H9 (cell line): ENCODE measurements at regions not wholly inside any gene's neighbourhood (a gene's known extent, or its start where the extent isn't known, plus 50 kb on each side); places are given as distances from the start of the nearest gene placed in this dataset.

ENCODE experiments used
- DNase-seq: peaks from one replicate; pipeline ENCODE4 v3.0.0-alpha.2; 2017
- H2AFZ ChIP-seq: one replicate; pipeline ENCODE4 v1.6.1; 2013; ENCODE audit warnings: mild to moderate bottlenecking, low read length, control low read depth, moderate library complexity
- H2AK5ac ChIP-seq: 2 replicates; pipeline ENCODE4 v1.6.1; 2013; ENCODE audit warnings: low read length, control low read depth, mixed read lengths; ENCODE audit not compliant: insufficient read length
- H2BK120ac ChIP-seq: one replicate; pipeline ENCODE4 v1.6.1; 2013; ENCODE audit warnings: low read depth, mild to moderate bottlenecking, low read length, control low read depth, inconsistent platforms; ENCODE audit not compliant: poor library complexity, severe bottlenecking
- H2BK12ac ChIP-seq: 2 replicates; pipeline ENCODE4 v1.6.1; 2013; ENCODE audit warnings: low read length, control low read depth, mixed read lengths, low read depth; ENCODE audit not compliant: insufficient read length
- H2BK15ac ChIP-seq: 2 replicates; pipeline ENCODE4 v1.6.1; 2013; ENCODE audit warnings: low read depth, low read length, control low read depth
- H2BK20ac ChIP-seq: one replicate; pipeline ENCODE4 v1.6.1; 2013; ENCODE audit warnings: low read depth, mild to moderate bottlenecking, low read length, control low read depth, inconsistent platforms; ENCODE audit not compliant: poor library complexity, severe bottlenecking
- H2BK5ac ChIP-seq: 2 replicates; pipeline ENCODE4 v1.6.1; 2013; ENCODE audit warnings: low read length, control low read depth, mixed read lengths; ENCODE audit not compliant: insufficient read length
- H3K14ac ChIP-seq: 2 replicates; pipeline ENCODE4 v1.6.1; 2013; ENCODE audit warnings: low read length, control low read depth; ENCODE audit not compliant: insufficient read depth
- H3K18ac ChIP-seq: 2 replicates; pipeline ENCODE4 v1.6.1; 2013; ENCODE audit warnings: low read depth, mild to moderate bottlenecking, mixed read lengths, low read length, control low read depth; ENCODE audit not compliant: insufficient read length
- H3K23ac ChIP-seq: 2 replicates; pipeline ENCODE4 v1.6.1; 2013; ENCODE audit warnings: low read length, control low read depth, mixed read lengths, low read depth; ENCODE audit not compliant: insufficient read length
- H3K23me2 ChIP-seq: 2 replicates; pipeline ENCODE4 v1.6.1; 2013; ENCODE audit warnings: low read depth, mild to moderate bottlenecking, mixed read lengths, low read length, control low read depth; ENCODE audit not compliant: insufficient read length, poor library complexity, severe bottlenecking
- H3K27ac ChIP-seq: 2 replicates; pipeline ENCODE4 v1.5.1; 2013; ENCODE audit warnings: low read length, control low read depth, mixed read lengths, low read depth; ENCODE audit not compliant: insufficient read length
- H3K27me3 ChIP-seq: 2 replicates; pipeline ENCODE4 v1.6.1; 2013; ENCODE audit warnings: low read length, control low read depth, inconsistent platforms; ENCODE audit not compliant: insufficient read depth
- H3K4ac ChIP-seq: 2 replicates; pipeline ENCODE4 v1.6.1; 2013; ENCODE audit warnings: low read depth, mild to moderate bottlenecking, control low read depth, inconsistent platforms, low read length, moderate library complexity
- H3K4me1 ChIP-seq: 2 replicates; pipeline ENCODE4 v1.6.1; 2013; ENCODE audit warnings: low read length, control low read depth, inconsistent platforms; ENCODE audit not compliant: insufficient read depth
- H3K4me2 ChIP-seq: 2 replicates; pipeline ENCODE4 v1.6.1; 2013; ENCODE audit warnings: low read length, control low read depth, mixed read lengths; ENCODE audit not compliant: insufficient read length, insufficient read depth
- H3K56ac ChIP-seq: 2 replicates; pipeline ENCODE4 v1.6.1; 2013; ENCODE audit warnings: low read depth, mild to moderate bottlenecking, mixed read lengths, low read length, control low read depth; ENCODE audit not compliant: insufficient read length
- H3K79me1 ChIP-seq: 2 replicates; pipeline ENCODE4 v1.6.1; 2013; ENCODE audit warnings: low read depth, mild to moderate bottlenecking, moderate library complexity, low read length, control low read depth, inconsistent platforms; ENCODE audit not compliant: insufficient read depth, poor library complexity, severe bottlenecking
- H3K79me2 ChIP-seq: 2 replicates; pipeline ENCODE4 v1.6.1; 2013; ENCODE audit warnings: low read length, control low read depth, inconsistent platforms; ENCODE audit not compliant: insufficient read depth
- H3K9ac ChIP-seq: 2 replicates; pipeline ENCODE4 v1.6.1; 2013; ENCODE audit warnings: low read length, control low read depth, mixed read lengths; ENCODE audit not compliant: insufficient read length; ENCODE audit errors: extremely low read depth
- H3K9me3 ChIP-seq: one replicate; pipeline ENCODE4 v1.6.1; 2013; ENCODE audit warnings: low read depth, low read length, inconsistent platforms; ENCODE audit not compliant: control insufficient read depth
- H3T11ph ChIP-seq: one replicate; pipeline ENCODE4 v1.6.1; 2013; ENCODE audit warnings: mild to moderate bottlenecking, low read length, control low read depth, inconsistent platforms
- H4K20me1 ChIP-seq: one replicate; pipeline ENCODE4 v1.6.1; 2013; ENCODE audit not compliant: control insufficient read depth, insufficient read length, insufficient read depth
- H4K5ac ChIP-seq: 2 replicates; pipeline ENCODE4 v1.6.1; 2013; ENCODE audit warnings: low read depth, mild to moderate bottlenecking, mixed read lengths, low read length, control low read depth; ENCODE audit not compliant: insufficient read length
- H4K8ac ChIP-seq: replicated peaks from 2 replicates; pipeline ENCODE4 v1.6.1; 2013; ENCODE audit warnings: low read length, control low read depth, mixed read lengths, low read depth; ENCODE audit not compliant: insufficient read length
- H4K91ac ChIP-seq: 2 replicates; pipeline ENCODE4 v1.6.1; 2013; ENCODE audit warnings: low read depth, mild to moderate bottlenecking, moderate library complexity, mixed read lengths, low read length, control low read depth; ENCODE audit not compliant: insufficient read length
- H3K27ac Mint-ChIP-seq, 3 experiments: 2 replicates in 2 of 3; 3 replicates in 1 of 3; pipeline ENCODE4 v1.8.0; 2020 to 2021; ENCODE audit warnings: mixed read lengths in 3 of 3, mild to moderate bottlenecking in 1 of 3, moderate library complexity in 1 of 3
- H3K27me3 Mint-ChIP-seq: 2 replicates; pipeline ENCODE4 v1.8.0; 2021; ENCODE audit warnings: low read depth, mild to moderate bottlenecking, moderate library complexity, mixed read lengths
- H3K36me3 Mint-ChIP-seq, 3 experiments: 2 replicates in 2 of 3; 3 replicates in 1 of 3; pipeline ENCODE4 v1.8.0; 2020 to 2021; ENCODE audit warnings: low read depth in 3 of 3, mixed read lengths in 3 of 3; ENCODE audit not compliant: insufficient read depth in 1 of 3
- H3K4me1 Mint-ChIP-seq, 2 experiments: 2 replicates each; pipeline ENCODE4 v1.8.0; 2020; ENCODE audit warnings: mixed read lengths in 2 of 2
- H3K4me3 Mint-ChIP-seq, 2 experiments: 2 replicates in 1 of 2; 3 replicates in 1 of 2; pipeline ENCODE4 v1.8.0; 2020 to 2021; ENCODE audit warnings: mild to moderate bottlenecking in 2 of 2, mixed read lengths in 2 of 2, moderate library complexity in 1 of 2
- H3K9me3 Mint-ChIP-seq, 2 experiments: 2 replicates in 1 of 2; 3 replicates in 1 of 2; pipeline ENCODE4 v1.8.0; 2020; ENCODE audit warnings: mild to moderate bottlenecking in 2 of 2, mixed read lengths in 2 of 2, moderate library complexity in 1 of 2
- WGBS: extraction: QIAGEN DNeasy Blood & Tissue Kit; methylation state at CpG from one replicate; pipeline ENCODE4 v1.1.7; 2013; ENCODE audit warnings: missing lambda C conversion rate, low lambda C conversion rate, mixed read lengths; ENCODE audit not compliant: insufficient read length; ENCODE audit errors: extremely low coverage; 5-methylcytosine and 5-hydroxymethylcytosine counted together
- TF ChIP-seq, protein P1 (sequence below): fragments of 200-600 bp; sonication (generic); conservative IDR thresholded peaks from 3 replicates; pipeline ENCODE4 v1.8.0; 2021; ENCODE audit warnings: antibody characterized with exemption, mild to moderate bottlenecking

DNA sequence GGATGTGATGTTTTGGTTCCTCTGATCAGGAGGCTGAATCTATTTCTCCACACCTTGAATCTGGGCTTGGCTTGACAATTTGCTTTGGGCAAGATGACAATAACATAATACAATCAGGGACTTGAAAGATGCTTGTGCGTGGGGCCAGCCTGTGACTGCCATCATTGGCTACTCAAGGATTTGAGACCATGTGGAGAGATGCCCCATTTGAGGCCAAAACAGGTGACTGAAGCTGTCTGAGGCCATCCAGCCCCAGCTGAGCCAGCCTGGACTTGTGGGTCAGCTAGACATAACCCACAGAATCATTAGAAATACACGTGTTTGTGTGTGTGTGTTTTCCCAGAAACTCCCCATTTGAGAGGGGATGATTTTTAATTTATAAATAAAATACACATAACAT is 421.5 kb downstream of the PTPRU start:
- Histone ChIP-seq H3K23me2 (no peaks in the 10 kb centered on the region), H3K4me2 (no peak overlapping the region), H2BK120ac (no peak overlapping the region), H4K20me1 (no peaks in the 10 kb centered on the region), H3K23ac (no peak overlapping the region), H2AFZ (no peak overlapping the region), H2BK5ac (no peak overlapping the region), H3K4me1 (no peaks in the 10 kb centered on the region), H3K27me3 (no peaks in the 10 kb centered on the region), H3K79me2 (no peaks in the 10 kb centered on the region), H2BK12ac (no peak overlapping the region), H3K14ac (no peak overlapping the region; the same call in 1 of the 2 replicates), H3K9me3 (no peaks in the 10 kb centered on the region), H4K8ac (no peak overlapping the region), H3K18ac (no peak overlapping the region), H2BK15ac (no peak overlapping the region), H3K4ac (no peak overlapping the region), H3K27ac (no peak overlapping the region), H4K91ac (no peak overlapping the region), H3K56ac (no peak overlapping the region), H3K79me1 (no peaks in the 10 kb centered on the region), H2BK20ac (no peak overlapping the region), H4K5ac (no peak overlapping the region), H3K9ac (no peak overlapping the region), H3T11ph (no peak overlapping the region), H2AK5ac (no peak overlapping the region)
- TF ChIP-seq, protein P1, sequence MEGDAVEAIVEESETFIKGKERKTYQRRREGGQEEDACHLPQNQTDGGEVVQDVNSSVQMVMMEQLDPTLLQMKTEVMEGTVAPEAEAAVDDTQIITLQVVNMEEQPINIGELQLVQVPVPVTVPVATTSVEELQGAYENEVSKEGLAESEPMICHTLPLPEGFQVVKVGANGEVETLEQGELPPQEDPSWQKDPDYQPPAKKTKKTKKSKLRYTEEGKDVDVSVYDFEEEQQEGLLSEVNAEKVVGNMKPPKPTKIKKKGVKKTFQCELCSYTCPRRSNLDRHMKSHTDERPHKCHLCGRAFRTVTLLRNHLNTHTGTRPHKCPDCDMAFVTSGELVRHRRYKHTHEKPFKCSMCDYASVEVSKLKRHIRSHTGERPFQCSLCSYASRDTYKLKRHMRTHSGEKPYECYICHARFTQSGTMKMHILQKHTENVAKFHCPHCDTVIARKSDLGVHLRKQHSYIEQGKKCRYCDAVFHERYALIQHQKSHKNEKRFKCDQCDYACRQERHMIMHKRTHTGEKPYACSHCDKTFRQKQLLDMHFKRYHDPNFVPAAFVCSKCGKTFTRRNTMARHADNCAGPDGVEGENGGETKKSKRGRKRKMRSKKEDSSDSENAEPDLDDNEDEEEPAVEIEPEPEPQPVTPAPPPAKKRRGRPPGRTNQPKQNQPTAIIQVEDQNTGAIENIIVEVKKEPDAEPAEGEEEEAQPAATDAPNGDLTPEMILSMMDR = no peak
- H3K27ac Mint-ChIP-seq = no peak overlapping the region
- H3K4me3 Mint-ChIP-seq = no peak overlapping the region
- DNase-seq = no peak
- peaks cover 3 to 20% of the 10 kb centered on the region in 2 experiments for H3K9me3 Mint-ChIP-seq
- H3K27me3 Mint-ChIP-seq = peaks cover 3% of the 10 kb centered on the region; the same call in 1 of the 2 replicates
- H3K36me3 Mint-ChIP-seq = peaks cover 2 to 25% (median 2%) of the 10 kb centered on the region in 3 experiments; a peak in 3 of 7 replicates
- no CpG with 5 or more reads among the region's 2 CpGs for WGBS
- peaks cover 9 to 11% of the 10 kb centered on the region in 2 experiments for H3K4me1 Mint-ChIP-seq
